Activated CD8-positive, alpha-beta T cell treated with anti-CD3 and anti-CD28 coated beads, Interleukin-2, amount 10 ng/mL, durations not matched to agents 7 days and 5 days (primary cell): ENCODE measurements at regions not wholly inside any gene's neighbourhood (a gene's known extent, or its start where the extent isn't known, plus 50 kb on each side); places are given as distances from the start of the nearest gene placed in this dataset.
"Not testable (repeated sequence)": the region's sequence is repeated elsewhere in the genome, so short reads cannot be mapped to it uniquely, and the experiment has no call there.

Experiments used
- ATAC-seq: fragments of 150-1000 bp; cut with Tn5 transposase; one replicate; pipeline ENCODE4 v1.10.0; 2021; ENCODE audit warnings: moderate library complexity
- CTCF ChIA-PET: fragments of 350-600 bp; sonication (Branson Sonifier 250); formaldehyde crosslinking; loops from one replicate; lab custom pipeline; 2021; ENCODE audit warnings: antibody characterized with exemption; lab: Charles Lee
- POLR2A ChIA-PET: fragments of 350-600 bp; sonication (Branson Sonifier 250); formaldehyde crosslinking; loops from one replicate; lab custom pipeline; 2021; ENCODE audit warnings: antibody characterized with exemption; lab: Charles Lee
- DNase-seq: peaks from one replicate; pipeline ENCODE4 v3.0.0-alpha.2; 2020
- H3K27ac Mint-ChIP-seq: one replicate; pipeline ENCODE4 v1.8.0; 2021; ENCODE audit warnings: mild to moderate bottlenecking, mixed read lengths
- H3K27me3 Mint-ChIP-seq: one replicate; pipeline ENCODE4 v1.8.0; 2021; ENCODE audit warnings: low read depth, mixed read lengths
- H3K36me3 Mint-ChIP-seq: one replicate; pipeline ENCODE4 v1.8.0; 2021; ENCODE audit warnings: low read depth, mixed read lengths
- H3K4me1 Mint-ChIP-seq: one replicate; pipeline ENCODE4 v1.8.0; 2021; ENCODE audit warnings: low read depth, mixed read lengths
- H3K4me3 Mint-ChIP-seq: one replicate; pipeline ENCODE4 v1.8.0; 2021; ENCODE audit warnings: mild to moderate bottlenecking, mixed read lengths
- H3K9me3 Mint-ChIP-seq: one replicate; pipeline ENCODE4 v1.8.0; 2022; ENCODE audit warnings: mixed read lengths; ENCODE audit not compliant: insufficient read depth

GRCh38 chr12:124087266-124088051 is 114.4 kb downstream of the ZNF664 start:
- ATAC-seq (no peak), DNase-seq (no peak)
- no peak overlapping the region for H3K27ac Mint-ChIP-seq
- POLR2A ChIA-PET = no interaction called here
- H3K4me3 Mint-ChIP-seq = no peak overlapping the region
- no peaks in the 10 kb centered on the region for H3K9me3 Mint-ChIP-seq
- no peaks in the 10 kb centered on the region for H3K27me3 Mint-ChIP-seq
- no peaks in the 10 kb centered on the region for H3K4me1 Mint-ChIP-seq
- CTCF ChIA-PET = no interaction called here
- H3K36me3 Mint-ChIP-seq = no peaks in the 10 kb centered on the region

GRCh38 chr12:124088217-124088907 is 115.3 kb downstream of the ZNF664 start:
- Mint-ChIP-seq H3K36me3 (no peaks in the 10 kb centered on the region), H3K9me3 (no peaks in the 10 kb centered on the region), H3K27me3 (no peaks in the 10 kb centered on the region), H3K4me3 (no peak overlapping the region), H3K4me1 (no peaks in the 10 kb centered on the region), H3K27ac (no peak overlapping the region)
- ChIA-PET POLR2A (no interaction called here), CTCF (no interaction called here)
- ATAC-seq (no peak), DNase-seq (no peak)

GRCh38 chr12:124089181-124089914 is 116.3 kb downstream of the ZNF664 start:
- CTCF ChIA-PET, H3K27me3 Mint-ChIP-seq, DNase-seq, H3K27ac Mint-ChIP-seq, H3K4me1 Mint-ChIP-seq, ATAC-seq, POLR2A ChIA-PET, H3K4me3 Mint-ChIP-seq, H3K9me3 Mint-ChIP-seq, H3K36me3 Mint-ChIP-seq: not testable (repeated sequence)

- no peak for DNase-seq
- ATAC-seq = no peak
- Mint-ChIP-seq H3K27ac (no peak overlapping the region), H3K4me3 (no peak overlapping the region), H3K27me3 (no peaks in the 10 kb centered on the region), H3K4me1 (no peaks in the 10 kb centered on the region), H3K9me3 (no peaks in the 10 kb centered on the region), H3K36me3 (no peaks in the 10 kb centered on the region)
- ChIA-PET CTCF (no interaction called here), POLR2A (no interaction called here)
Observed at GRCh38 chr12:124091835-124092234, 118.8 kb downstream of the ZNF664 start.

GRCh38 chr12:124092532-124092931 is 119.5 kb downstream of the ZNF664 start:
- CTCF ChIA-PET, H3K9me3 Mint-ChIP-seq, ATAC-seq, H3K27ac Mint-ChIP-seq, H3K27me3 Mint-ChIP-seq, H3K4me3 Mint-ChIP-seq, POLR2A ChIA-PET, H3K4me1 Mint-ChIP-seq, DNase-seq, H3K36me3 Mint-ChIP-seq: not testable (repeated sequence)

- ATAC-seq = no peak
Observed at GRCh38 chr12:124093297-124093696, 120.3 kb downstream of the ZNF664 start.

GRCh38 chr12:124094188-124094587 is 121.2 kb downstream of the ZNF664 start:
- Mint-ChIP-seq H3K36me3 (no peaks in the 10 kb centered on the region), H3K27ac (no peak overlapping the region), H3K4me1 (no peaks in the 10 kb centered on the region), H3K27me3 (no peaks in the 10 kb centered on the region), H3K9me3 (no peaks in the 10 kb centered on the region), H3K4me3 (no peak overlapping the region)
- DNase-seq (no peak), ATAC-seq (no peak)
- POLR2A ChIA-PET = no interaction called here
- CTCF ChIA-PET = no interaction called here

More at GRCh38 chr12:124093297-124093696, 120.3 kb downstream of the ZNF664 start:
- Mint-ChIP-seq H3K9me3 (no peaks in the 10 kb centered on the region), H3K4me1 (no peaks in the 10 kb centered on the region), H3K27ac (no peak overlapping the region), H3K4me3 (no peak overlapping the region), H3K36me3 (no peaks in the 10 kb centered on the region), H3K27me3 (no peaks in the 10 kb centered on the region)
- ChIA-PET CTCF (no interaction called here), POLR2A (no interaction called here)
- no peak for DNase-seq

- Mint-ChIP-seq H3K4me3 (no peak overlapping the region), H3K27me3 (no peaks in the 10 kb centered on the region)
- POLR2A ChIA-PET = no interaction called here
Observed at GRCh38 chr12:124094733-124095132, 121.7 kb downstream of the ZNF664 start.

GRCh38 chr12:124096109-124096508 is 123.1 kb downstream of the ZNF664 start:
- Mint-ChIP-seq H3K27me3 (no peaks in the 10 kb centered on the region), H3K27ac (no peak overlapping the region), H3K4me1 (no peaks in the 10 kb centered on the region), H3K4me3 (no peak overlapping the region), H3K36me3 (no peaks in the 10 kb centered on the region), H3K9me3 (no peaks in the 10 kb centered on the region)
- POLR2A ChIA-PET = no interaction called here
- CTCF ChIA-PET = no interaction called here
- ATAC-seq (no peak), DNase-seq (no peak)

More at GRCh38 chr12:124094733-124095132, 121.7 kb downstream of the ZNF664 start:
- ATAC-seq = no peak
- Mint-ChIP-seq H3K27ac (no peak overlapping the region), H3K4me1 (no peaks in the 10 kb centered on the region), H3K9me3 (no peaks in the 10 kb centered on the region), H3K36me3 (no peaks in the 10 kb centered on the region)
- DNase-seq = no peak
- CTCF ChIA-PET = no interaction called here

GRCh38 chr12:124096869-124097434 is 123.9 kb downstream of the ZNF664 start:
- ChIA-PET POLR2A (no interaction called here), CTCF (no interaction called here)
- no peak overlapping the region for H3K4me3 Mint-ChIP-seq

GRCh38 chr12:124097701-124098100 is 124.7 kb downstream of the ZNF664 start:
- H3K27me3 Mint-ChIP-seq = no peaks in the 10 kb centered on the region
- ATAC-seq (no peak), DNase-seq (no peak)
- H3K9me3 Mint-ChIP-seq = no peaks in the 10 kb centered on the region
- POLR2A ChIA-PET = no interaction called here
- H3K36me3 Mint-ChIP-seq = no peaks in the 10 kb centered on the region
- no peak overlapping the region for H3K27ac Mint-ChIP-seq
- CTCF ChIA-PET = no interaction called here
- no peaks in the 10 kb centered on the region for H3K4me1 Mint-ChIP-seq
- no peak overlapping the region for H3K4me3 Mint-ChIP-seq

More at GRCh38 chr12:124096869-124097434, 123.9 kb downstream of the ZNF664 start:
- Mint-ChIP-seq H3K9me3 (no peaks in the 10 kb centered on the region), H3K4me1 (no peaks in the 10 kb centered on the region), H3K36me3 (no peaks in the 10 kb centered on the region), H3K27ac (no peak overlapping the region), H3K27me3 (no peaks in the 10 kb centered on the region)
- ATAC-seq = no peak
- DNase-seq = no peak
